ENCODE measurements at regions not wholly inside any gene's neighbourhood (a gene's known extent, or its start where the extent isn't known, plus 50 kb on each side); places are given as distances from the start of the nearest gene placed in this dataset.

- no peak for DNase-seq (ENCODE audit: low read depth)
- no peak overlapping the region for H3K4me3 ChIP-seq (replicated peaks; ENCODE audit: low read depth, low read length)
- no peak for TF ChIP-seq CTCF (IDR thresholded peaks at IDR 0.05; ENCODE audit: low read length, missing control alignments)
These were observed 162.3 kb downstream of the FNDC1 start for GRCh38 chr6:159331451-159331850.

DNA sequence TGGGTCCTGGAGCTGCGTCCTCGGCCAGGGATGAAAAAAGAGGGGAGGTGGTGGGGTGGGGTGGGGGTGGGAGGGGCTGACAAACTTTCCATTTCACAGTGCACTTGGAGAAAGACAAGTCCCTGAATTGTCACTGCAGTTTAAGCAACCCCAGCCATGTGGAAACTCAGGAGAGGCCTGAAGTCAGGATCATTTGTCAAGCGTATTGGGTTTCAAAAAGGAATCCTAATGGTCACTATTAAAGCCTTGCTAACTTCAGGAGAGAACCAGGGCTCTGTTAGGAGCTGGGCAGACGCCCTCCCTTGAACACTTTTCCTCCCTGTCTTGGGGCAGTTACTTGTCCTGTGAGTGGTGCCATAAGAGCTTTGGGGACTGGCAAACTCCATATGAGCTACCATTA, 159.9 kb downstream of the FNDC1 start:
- no peak for TF ChIP-seq CTCF (IDR thresholded peaks at IDR 0.05; ENCODE audit: low read length, missing control alignments)
- DNase-seq (ENCODE audit: low read depth) = no peak
- no peak overlapping the region for H3K4me3 ChIP-seq (replicated peaks; ENCODE audit: low read depth, low read length)

DNA sequence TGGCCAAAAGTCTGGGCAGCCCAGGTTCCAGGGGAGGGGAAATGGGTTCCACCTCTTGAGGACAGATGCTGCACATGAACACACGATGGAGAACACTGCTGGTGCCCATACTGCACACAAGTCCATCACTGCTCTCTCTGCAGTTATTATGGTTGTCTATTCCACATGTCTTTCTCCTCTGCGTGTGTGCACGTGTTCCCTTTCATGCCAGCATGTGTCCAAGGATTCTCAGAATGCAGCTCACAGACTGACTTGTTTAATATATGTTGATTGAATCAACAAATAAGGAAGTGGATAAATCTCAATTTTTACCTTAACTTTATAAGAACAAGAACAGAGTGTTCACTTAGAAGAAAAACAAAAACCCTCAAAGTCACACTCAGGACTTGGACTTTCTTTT, 158.9 kb downstream of the FNDC1 start:
- no peak overlapping the region for H3K4me3 ChIP-seq (replicated peaks; ENCODE audit: low read depth, low read length)
- TF ChIP-seq CTCF (IDR thresholded peaks at IDR 0.05; ENCODE audit: low read length, missing control alignments) = no peak

GRCh38 chr6:159325476-159325875, 156.3 kb downstream of the FNDC1 start:
- H3K4me3 ChIP-seq (replicated peaks; ENCODE audit: low read depth, low read length) = no peak overlapping the region
- no peak for TF ChIP-seq CTCF (IDR thresholded peaks at IDR 0.05; ENCODE audit: low read length, missing control alignments)
- no peak for DNase-seq (ENCODE audit: low read depth)

More for the DNA sequence above, 158.9 kb downstream of the FNDC1 start:
- no peak for DNase-seq (ENCODE audit: low read depth)

DNA sequence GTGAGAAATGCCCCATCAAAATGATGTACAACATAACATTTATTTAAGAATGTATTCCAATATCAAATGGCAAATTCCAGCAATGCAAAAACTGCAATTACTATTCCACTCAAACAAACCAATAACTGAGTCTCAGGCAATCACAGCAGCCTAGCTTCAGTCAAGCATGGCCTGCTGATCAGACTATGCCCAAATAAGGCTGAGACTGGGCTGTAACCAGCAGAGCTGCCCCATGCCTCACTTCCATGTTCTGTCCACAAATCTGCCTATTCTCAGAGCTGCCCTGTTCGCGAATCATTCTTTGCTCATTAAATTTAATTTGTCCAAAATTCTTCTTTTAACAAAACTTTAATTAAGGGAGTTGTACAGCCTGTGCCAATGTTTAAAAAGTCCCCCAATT, 155.4 kb downstream of the FNDC1 start:
- no peak for TF ChIP-seq CTCF (IDR thresholded peaks at IDR 0.05; ENCODE audit: low read length, missing control alignments)

More for the DNA sequence above, 155.4 kb downstream of the FNDC1 start:
- no peak overlapping the region for H3K4me3 ChIP-seq (replicated peaks; ENCODE audit: low read depth, low read length)
- DNase-seq (ENCODE audit: low read depth) = no peak
